ENCODE measurements at regions not wholly inside any gene's neighbourhood (a gene's known extent, or its start where the extent isn't known, plus 50 kb on each side); places are given as distances from the start of the nearest gene placed in this dataset.

DNA sequence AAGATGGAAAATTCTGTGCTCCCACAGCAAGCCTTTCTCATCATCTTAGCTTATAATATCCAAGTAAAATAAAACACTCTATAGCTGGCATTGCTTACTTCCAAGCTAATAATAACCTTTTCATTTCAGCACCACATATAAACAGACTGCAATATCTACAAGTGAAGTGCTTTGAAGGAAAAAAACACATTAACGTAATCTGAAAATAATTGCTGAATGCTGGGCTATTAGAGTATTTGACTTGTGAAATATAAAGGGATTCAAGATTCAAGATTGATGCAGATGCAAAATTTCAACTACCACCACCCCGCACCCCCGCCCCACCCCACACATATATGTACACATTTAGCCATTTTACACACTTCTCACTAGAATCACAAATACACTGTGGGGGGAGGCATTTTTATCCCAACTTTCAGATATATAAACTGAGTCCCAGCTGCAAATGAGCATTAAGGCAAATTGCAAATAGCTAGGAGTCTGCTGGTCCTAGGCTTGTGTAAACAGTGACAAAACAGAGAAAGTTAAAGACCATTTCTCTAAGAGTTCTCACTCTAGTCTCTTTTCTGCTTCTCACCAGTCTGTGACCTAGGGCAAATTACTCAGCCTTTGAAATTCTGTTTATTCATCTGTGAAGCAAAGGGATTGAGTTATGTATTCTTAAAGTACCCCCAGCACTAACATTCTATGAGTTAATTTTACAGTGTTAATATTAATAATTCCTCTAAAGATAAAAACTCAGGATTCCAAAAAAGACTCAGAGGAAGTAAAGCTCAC lies 489.4 kb downstream of the PRELID2 start:
- peak; percentile 34 for DNase-seq (ENCODE audit: low read depth, low spot score)
- in situ Hi-C loops (cut with HindIII; ENCODE audit: low sequenced_read_pairs), result no loop called here
- no peak for TF ChIP-seq CTCF (IDR thresholded peaks at IDR 0.05; ENCODE audit: low read depth, low read length)
- H3K4me3 ChIP-seq (ENCODE audit: low read depth, low read length), result no peak overlapping the region

GRCh38 chr5:145341842-145342241 lies 493.3 kb downstream of the PRELID2 start:
- TF ChIP-seq CTCF (IDR thresholded peaks at IDR 0.05; ENCODE audit: low read depth, low read length), result no peak
- in situ Hi-C loops (cut with HindIII; ENCODE audit: low sequenced_read_pairs), result no loop called here
- no peak for DNase-seq (ENCODE audit: low read depth, low spot score)
- H3K4me3 ChIP-seq (ENCODE audit: low read depth, low read length), result no peak overlapping the region

- DNase-seq (ENCODE audit: low read depth, low spot score), result no peak
- in situ Hi-C loops (cut with HindIII; ENCODE audit: low sequenced_read_pairs), result no loop called here
- H3K4me3 ChIP-seq (ENCODE audit: low read depth, low read length), result no peak overlapping the region
- no peak for TF ChIP-seq CTCF (IDR thresholded peaks at IDR 0.05; ENCODE audit: low read depth, low read length)
Measured at GRCh38 chr5:145340099-145340498, 495.0 kb downstream of the PRELID2 start.

DNA sequence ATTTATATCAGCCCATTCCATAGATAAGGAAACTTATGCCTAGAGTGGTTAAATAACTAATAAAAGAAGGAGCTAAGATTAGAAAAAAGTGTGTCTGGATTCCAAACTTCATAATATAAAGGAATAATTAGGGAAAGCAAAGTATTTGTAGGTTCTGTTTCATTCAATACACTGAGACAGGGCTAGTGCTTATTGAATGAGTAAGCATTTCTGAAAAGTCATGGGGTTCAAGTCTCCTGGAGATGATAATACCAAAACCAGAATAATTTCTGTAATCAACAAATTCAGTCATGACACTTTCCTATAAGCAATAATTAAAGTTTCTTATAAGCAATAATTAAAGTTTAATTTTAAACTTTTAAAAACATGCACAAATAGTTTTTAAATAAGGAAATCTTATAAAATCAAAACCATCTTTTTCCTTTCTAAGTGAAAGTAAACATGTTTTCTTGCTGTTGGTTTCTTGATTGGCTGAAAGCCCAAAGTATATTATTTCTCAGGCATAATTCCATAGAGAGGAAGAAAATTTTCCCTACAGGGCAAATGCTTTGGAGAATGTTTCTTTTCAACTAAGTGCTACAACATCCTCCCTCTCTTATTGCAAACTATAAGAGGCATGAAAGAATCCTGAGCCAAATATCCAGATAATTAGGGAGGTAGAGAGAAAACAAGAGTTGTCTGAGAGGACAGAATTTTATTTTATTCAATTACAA lies 510.2 kb downstream of the PRELID2 start:
- no peak overlapping the region for H3K4me3 ChIP-seq (ENCODE audit: low read depth, low read length)
- DNase-seq (ENCODE audit: low read depth, low spot score), result peak; percentile 10
- in situ Hi-C loops (cut with HindIII; ENCODE audit: low sequenced_read_pairs), result no loop called here
- no peak for TF ChIP-seq CTCF (IDR thresholded peaks at IDR 0.05; ENCODE audit: low read depth, low read length)

DNA sequence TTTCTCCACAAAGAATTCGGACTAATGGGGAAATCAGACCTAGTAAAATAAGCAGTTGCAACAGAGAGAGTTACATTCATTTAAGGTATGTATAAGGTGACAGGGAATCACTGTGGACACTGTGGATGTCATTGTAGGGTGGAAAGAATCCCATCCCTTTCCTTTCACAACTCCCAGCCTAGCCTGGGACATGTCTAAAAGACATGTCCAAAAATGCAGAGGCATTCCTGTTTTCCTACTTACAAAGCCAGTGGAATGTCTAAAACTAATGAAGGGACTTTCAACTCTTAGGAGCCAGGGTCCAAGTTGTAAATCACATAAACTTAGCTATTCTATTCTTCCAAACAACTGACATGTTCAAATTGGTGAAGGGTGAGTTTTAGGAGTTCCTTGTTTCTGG lies 511.0 kb downstream of the PRELID2 start:
- in situ Hi-C loops (cut with HindIII; ENCODE audit: low sequenced_read_pairs), result no loop called here
- no peak overlapping the region for H3K4me3 ChIP-seq (ENCODE audit: low read depth, low read length)
- TF ChIP-seq CTCF (IDR thresholded peaks at IDR 0.05; ENCODE audit: low read depth, low read length), result no peak
- no peak for DNase-seq (ENCODE audit: low read depth, low spot score)

DNA sequence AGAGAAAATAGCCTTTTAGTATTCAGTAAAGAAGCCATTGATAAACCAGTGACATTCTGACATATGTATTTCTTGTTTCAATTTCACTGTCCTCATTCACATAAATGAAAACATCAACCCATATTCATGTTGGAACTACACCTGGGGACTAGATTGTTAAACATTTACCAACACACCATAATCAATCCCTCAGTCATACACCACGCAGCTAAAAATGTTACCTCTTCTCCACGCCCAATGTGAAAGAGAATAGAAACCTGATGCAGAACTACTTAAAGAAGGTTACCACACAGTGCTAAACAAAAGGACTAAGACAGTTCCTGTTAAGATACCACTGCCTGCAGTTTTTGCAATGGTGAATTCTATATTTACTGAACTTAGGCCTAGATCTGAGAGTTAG lies 518.9 kb downstream of the PRELID2 start:
- H3K4me3 ChIP-seq (ENCODE audit: low read depth, low read length), result no peak overlapping the region
- TF ChIP-seq CTCF (IDR thresholded peaks at IDR 0.05; ENCODE audit: low read depth, low read length), result no peak
- no peak for DNase-seq (ENCODE audit: low read depth, low spot score)
- in situ Hi-C loops (cut with HindIII; ENCODE audit: low sequenced_read_pairs), result no loop called here
